ENCODE measurements at regions not wholly inside any gene's neighbourhood (a gene's known extent, or its start where the extent isn't known, plus 50 kb on each side); places are given as distances from the start of the nearest gene placed in this dataset.

DNA sequence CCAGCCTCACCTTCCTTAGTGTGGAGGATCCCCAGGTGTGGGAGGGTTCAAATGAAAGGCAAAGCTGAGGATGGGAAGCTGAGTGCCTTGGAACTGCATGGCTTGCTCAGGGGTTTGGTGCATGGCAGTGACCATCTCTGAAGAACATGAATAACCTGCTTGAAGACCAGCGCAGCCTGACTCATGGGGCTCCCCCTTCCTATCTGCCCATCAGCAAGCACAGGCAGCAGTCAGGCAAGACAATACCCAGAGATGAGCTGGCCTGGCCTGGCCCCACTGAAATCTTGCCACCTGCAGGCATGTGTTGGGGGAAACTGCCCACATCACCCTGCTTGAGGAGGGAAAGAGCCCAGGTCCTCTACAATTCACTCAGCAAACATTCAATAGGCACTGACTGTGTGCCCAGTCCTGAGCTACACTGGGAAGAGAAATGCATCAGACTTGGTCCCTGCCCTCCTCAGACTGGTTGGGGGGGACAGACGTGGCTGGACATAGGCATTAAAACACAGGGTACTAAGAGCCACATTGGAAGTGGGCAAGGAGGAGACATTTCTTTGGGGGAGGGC, 105.0 kb upstream of the ALDH1B1 start:
- Histone ChIP-seq H3K4me1 (replicated peaks in 1 of 4; ENCODE audit: control insufficient read depth in 3 of 4, insufficient read depth in 4 of 4, low read length in 3 of 4) (peaks cover 5 to 11% (median 7%) of the 10 kb centered on the region in 4 experiments), H2BK5ac (ENCODE audit: low read depth, low read length) (no peak overlapping the region), H4K8ac (ENCODE audit: extremely low read depth, insufficient read depth, low read length) (no peak overlapping the region), H3K9me3 (ENCODE audit: insufficient read depth in 2 of 2, low read depth in 1 of 2, low read length in 1 of 2) (no peaks in the 10 kb centered on the region), H3K14ac (ENCODE audit: insufficient read length) (no peak overlapping the region), H3K27ac (ENCODE audit: low read depth, low read length) (no peak overlapping the region), H3K23me2 (ENCODE audit: low read depth, low read length) (no peaks in the 10 kb centered on the region), H3K18ac (ENCODE audit: extremely low read depth, low read length) (0 out of 2 replicates have a peak overlapping the region, but pooled peaks have one; percentile 32), H2BK15ac (ENCODE audit: low read length) (no peak overlapping the region), H3K9ac (replicated peaks in 1 of 4; ENCODE audit: extremely low read depth in 1 of 4, low read depth in 3 of 4, low read length in 3 of 4) (no peak overlapping the region), H3K4ac (replicated peaks; ENCODE audit: insufficient read length, low read depth, low read length) (no peak overlapping the region), H2BK20ac (ENCODE audit: low read length) (no peak overlapping the region), H4K5ac (ENCODE audit: insufficient read length, low read depth, low read length) (no peak overlapping the region), H3K79me2 (ENCODE audit: control insufficient read depth in 1 of 2, insufficient read depth in 2 of 2, low read length in 2 of 2) (no peaks in the 10 kb centered on the region), H3K56ac (replicated peaks; ENCODE audit: insufficient read length, low read depth, low read length) (no peak overlapping the region), H2BK12ac (ENCODE audit: low read depth, low read length) (no peak overlapping the region), H3K4me2 (ENCODE audit: insufficient read depth in 1 of 2, low read depth in 2 of 2, low read length in 2 of 2) (no peak overlapping the region), H3K4me3 (ENCODE audit: extremely low read depth in 1 of 4, insufficient read depth in 2 of 4, low read depth in 3 of 4, low read length in 4 of 4) (no peak overlapping the region), H3K27me3 (replicated peaks in 1 of 4; ENCODE audit: control insufficient read depth in 3 of 4, extremely low read depth in 1 of 4, insufficient read depth in 3 of 4, low read length in 3 of 4) (no peaks in the 10 kb centered on the region), H3K79me1 (ENCODE audit: low read depth, low read length) (no peaks in the 10 kb centered on the region), H2BK120ac (replicated peaks; ENCODE audit: low read depth, low read length) (no peak overlapping the region), H4K91ac (replicated peaks; ENCODE audit: insufficient read length, low read length) (no peak overlapping the region), H3K36me3 (ENCODE audit: control insufficient read depth in 2 of 4, insufficient read depth in 4 of 4, low read length in 3 of 4) (no peaks in the 10 kb centered on the region), H2AFZ (ENCODE audit: low read length) (no peak overlapping the region), H4K20me1 (replicated peaks in 1 of 2; ENCODE audit: control insufficient read depth in 1 of 2, insufficient read depth in 2 of 2, low read length in 2 of 2) (no peaks in the 10 kb centered on the region), H3K23ac (ENCODE audit: insufficient read length) (no peak overlapping the region), H2AK5ac (ENCODE audit: low read depth, low read length) (no peak overlapping the region)
- DNase-seq (ENCODE audit: low read depth in 1 of 2, low spot score in 2 of 2) (no peak), FAIRE-seq (no peak)
- WGBS, 2 experiments (ENCODE audit: extremely low coverage in 1 of 2, insufficient coverage in 1 of 2, insufficient read length in 1 of 2, insufficient replicate concordance in 2 of 2, low coverage in 1 of 2, low lambda C conversion rate in 2 of 2, missing lambda C conversion rate in 1 of 2), result 100% methylated on average over 2 of the region's 2 CpGs; no CpG with 5 or more reads in 1 of the 2 experiments
- no peak for TF ChIP-seq TEAD4 (IDR thresholded peaks at IDR 0.05; ENCODE audit: low read depth, low read length)
- TF ChIP-seq POLR2A (IDR thresholded peaks at IDR 0.05; ENCODE audit: control extremely low read depth in 1 of 2, low read depth in 2 of 2, low read length in 2 of 2), result no peak
- no peak for TF ChIP-seq KDM4A (IDR thresholded peaks at IDR 0.05; ENCODE audit: low read depth, low read length, severe bottlenecking)
- no peak for TF ChIP-seq SIX5 (IDR thresholded peaks at IDR 0.05; ENCODE audit: low read depth, low read length)
- TF ChIP-seq NANOG (IDR thresholded peaks at IDR 0.05; ENCODE audit: insufficient read depth, low read depth, low read length, poor library complexity, severe bottlenecking), result no peak
- no peak for TF ChIP-seq POU5F1 (IDR thresholded peaks at IDR 0.05; ENCODE audit: low read depth, low read length)
- no peak for TF ChIP-seq SP2 (IDR thresholded peaks at IDR 0.05; ENCODE audit: low read length)
- no peak for TF ChIP-seq SUZ12 (IDR thresholded peaks at IDR 0.05; ENCODE audit: low read length)
- TF ChIP-seq YY1 (IDR thresholded peaks at IDR 0.05; ENCODE audit: low read depth, low read length), result no peak
- TF ChIP-seq HDAC2 (IDR thresholded peaks at IDR 0.05; ENCODE audit: borderline replicate concordance in 1 of 2, low read depth in 2 of 2, low read length in 2 of 2), result no peak
- TF ChIP-seq CREB1 (IDR thresholded peaks at IDR 0.05), result no peak
- POLR2A ChIA-PET (ENCODE audit: partially characterized antibody), result no interaction called here
- CTCF ChIA-PET (ENCODE audit: partially characterized antibody), result interaction anchor here (1.0 to 1.6 kb wide), 2 partner anchors 12 to 46 kb away, joined by 3 to 4 read pairs; no protein-coding TSS in a partner anchor

Measured in H1 (cell line).